ENCODE measurements at regions not wholly inside any gene's neighbourhood (a gene's known extent, or its start where the extent isn't known, plus 50 kb on each side); places are given as distances from the start of the nearest gene placed in this dataset.
A peak's percentile ranks its signal among the peaks of the same experiment; 100 is the strongest.

DNA sequence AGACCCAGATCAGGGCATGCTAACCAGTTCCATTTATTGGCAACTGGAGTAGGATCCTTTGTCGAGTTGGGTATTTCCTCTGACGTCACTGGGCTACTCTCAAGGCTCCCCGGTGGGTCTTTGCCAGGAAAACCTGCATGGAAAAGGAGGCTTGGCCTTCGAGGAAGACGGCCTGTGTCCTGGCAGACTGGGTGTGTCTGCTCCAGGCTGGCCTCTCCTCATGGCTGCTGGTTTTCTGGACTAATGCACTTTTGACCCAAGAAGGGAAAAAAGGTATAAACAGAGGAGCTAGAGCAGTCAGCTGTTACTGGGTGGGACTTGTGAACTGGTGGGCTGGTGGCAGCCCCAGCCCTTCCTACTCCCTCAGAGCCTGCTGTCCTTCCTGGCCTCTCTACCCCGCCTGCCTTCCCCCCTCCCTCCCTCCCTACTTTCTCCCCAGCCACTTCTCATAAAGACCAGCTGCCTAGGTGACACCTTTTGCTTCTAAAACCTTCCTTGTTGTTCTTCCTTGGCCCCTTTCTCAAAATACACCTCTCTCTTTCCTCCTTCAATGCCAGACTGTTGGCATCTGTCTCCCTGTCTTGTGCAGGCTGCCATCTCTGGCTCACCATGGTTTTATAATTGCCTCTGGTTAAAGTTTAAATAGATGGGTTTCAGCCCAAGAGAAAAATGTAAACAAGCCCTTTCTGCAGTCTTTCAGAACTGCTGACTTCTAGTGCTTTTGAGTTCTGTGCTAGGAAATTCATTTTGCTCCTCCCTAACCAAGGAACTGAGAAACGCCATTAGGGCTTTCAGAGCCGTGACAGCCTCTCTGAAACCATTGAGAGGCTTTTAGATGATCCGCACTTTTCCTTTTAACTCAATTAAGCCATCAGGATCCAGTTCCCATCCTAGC lies 101.8 kb upstream of the MKLN1 start:
- peaks cover 16% of the 10 kb centered on the region for H3K4me1 Mint-ChIP-seq (ENCODE audit: low read depth)
- ATAC-seq (ENCODE audit: poor library complexity) (no peak), DNase-seq (no peak)
- Histone ChIP-seq H3K36me3 (ENCODE audit: insufficient read depth, low read length) (no peaks in the 10 kb centered on the region), H3K4me3 (ENCODE audit: low read length) (no peak overlapping the region), H3K27ac (ENCODE audit: low read depth in 1 of 2, low read length in 2 of 2) (no peak overlapping the region), H3K4me1 (ENCODE audit: insufficient read depth, low read length) (peaks cover 5% of the 10 kb centered on the region), H3K9me3 (ENCODE audit: control insufficient read depth in 1 of 2, insufficient read depth in 1 of 2, low read length in 2 of 2) (no peaks in the 10 kb centered on the region), H3K27me3 (ENCODE audit: control insufficient read depth in 1 of 2, insufficient read depth in 2 of 2, low read length in 2 of 2) (no peaks in the 10 kb centered on the region)
- intact Hi-C loops (cut with DNase I, micrococcal nuclease) = no loop called here
- CTCF ChIA-PET = no interaction called here
- H3K4me3 Mint-ChIP-seq = no peak overlapping the region
- H3K36me3 Mint-ChIP-seq (ENCODE audit: low read depth) = no peaks in the 10 kb centered on the region
- no peaks in the 10 kb centered on the region for H3K27me3 Mint-ChIP-seq
- no peak for TF ChIP-seq CTCF (IDR thresholded peaks at IDR 0.05)
- H3K9me3 Mint-ChIP-seq = no peaks in the 10 kb centered on the region
- POLR2A ChIA-PET = no interaction called here
- no peak overlapping the region for H3K27ac Mint-ChIP-seq

DNA sequence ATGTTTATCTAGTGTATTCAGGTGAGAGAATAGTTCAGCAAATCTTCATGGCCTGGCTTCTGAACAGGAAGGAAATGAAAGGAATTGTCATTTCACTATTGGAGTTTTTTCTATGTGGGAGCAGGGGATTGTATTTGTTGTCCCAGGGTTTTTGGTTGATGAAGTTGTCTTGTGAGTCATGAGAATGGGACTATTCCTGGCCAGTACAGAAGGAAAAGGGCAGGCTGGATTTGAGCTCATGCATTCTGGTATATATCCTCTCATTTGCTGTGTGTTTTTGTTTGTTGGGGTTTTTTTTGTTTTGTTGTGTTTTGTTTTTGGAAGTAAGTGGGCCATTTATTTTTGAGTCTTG lies 101.2 kb upstream of the MKLN1 start:
- Mint-ChIP-seq H3K36me3 (ENCODE audit: low read depth) (no peaks in the 10 kb centered on the region), H3K9me3 (no peaks in the 10 kb centered on the region), H3K27ac (no peak overlapping the region), H3K27me3 (no peaks in the 10 kb centered on the region), H3K4me1 (ENCODE audit: low read depth) (peaks cover 21% of the 10 kb centered on the region), H3K4me3 (no peak overlapping the region)
- intact Hi-C loops (cut with DNase I, micrococcal nuclease) = no loop called here
- no peak for ATAC-seq (ENCODE audit: poor library complexity)
- ChIA-PET POLR2A (no interaction called here), CTCF (no interaction called here)
- DNase-seq = no peak
- H3K9me3 ChIP-seq (ENCODE audit: control insufficient read depth in 1 of 2, insufficient read depth in 1 of 2, low read length in 2 of 2) = no peaks in the 10 kb centered on the region
- H3K36me3 ChIP-seq (ENCODE audit: insufficient read depth, low read length) = no peaks in the 10 kb centered on the region
- no peaks in the 10 kb centered on the region for H3K27me3 ChIP-seq (ENCODE audit: control insufficient read depth in 1 of 2, insufficient read depth in 2 of 2, low read length in 2 of 2)
- no peak overlapping the region for H3K4me3 ChIP-seq (ENCODE audit: low read length)
- TF ChIP-seq CTCF (IDR thresholded peaks at IDR 0.05) = no peak
- H3K27ac ChIP-seq (ENCODE audit: low read depth in 1 of 2, low read length in 2 of 2) = no peak overlapping the region
- H3K4me1 ChIP-seq (ENCODE audit: insufficient read depth, low read length) = peaks cover 12% of the 10 kb centered on the region

- H3K27me3 Mint-ChIP-seq = no peaks in the 10 kb centered on the region
- H3K27ac Mint-ChIP-seq = peak overlapping the region; percentile 82
- ChIA-PET CTCF (interaction anchor here (2.1 kb wide), 1 partner anchor 43 kb away, joined by 5 read pairs; no protein-coding TSS in a partner anchor), POLR2A (interaction anchor here (0.6 to 2.1 kb wide), 8 partner anchors 9 to 174 kb away, joined by 3 to 22 read pairs (median 7); partner anchors contain the start of gene MKLN1)
- Histone ChIP-seq H3K36me3 (ENCODE audit: insufficient read depth, low read length) (no peaks in the 10 kb centered on the region), H3K9me3 (ENCODE audit: control insufficient read depth in 1 of 2, insufficient read depth in 1 of 2, low read length in 2 of 2) (no peaks in the 10 kb centered on the region), H3K4me1 (ENCODE audit: insufficient read depth, low read length) (peaks cover 32% of the 10 kb centered on the region), H3K27ac (ENCODE audit: low read depth in 1 of 2, low read length in 2 of 2) (peak overlapping the region; percentile 59 to 62), H3K27me3 (ENCODE audit: control insufficient read depth in 1 of 2, insufficient read depth in 2 of 2, low read length in 2 of 2) (no peaks in the 10 kb centered on the region), H3K4me3 (ENCODE audit: low read length) (peak overlapping the region; percentile 38)
- no peaks in the 10 kb centered on the region for H3K36me3 Mint-ChIP-seq (ENCODE audit: low read depth)
- peak; percentile 36 to 85 (median 55) for DNase-seq
- TF ChIP-seq CTCF (IDR thresholded peaks at IDR 0.05) = no peak
- peak; percentile 76 for ATAC-seq (ENCODE audit: poor library complexity)
- peaks cover 37% of the 10 kb centered on the region for H3K4me1 Mint-ChIP-seq (ENCODE audit: low read depth)
- intact Hi-C loops (cut with DNase I, micrococcal nuclease) = loop anchor here in 1 of 2 experiments (1.0 kb wide), 3 partner anchors 43 to 123 kb away; partner anchors contain the start of gene MKLN1
- peak overlapping the region; percentile 69 for H3K4me3 Mint-ChIP-seq
- no peaks in the 10 kb centered on the region for H3K9me3 Mint-ChIP-seq
Observed at GRCh38 chr7:131231381-131232220, 96.1 kb upstream of the MKLN1 start.
